ENCODE measurements at regions not wholly inside any gene's neighbourhood (a gene's known extent, or its start where the extent isn't known, plus 50 kb on each side); places are given as distances from the start of the nearest gene placed in this dataset.

DNA sequence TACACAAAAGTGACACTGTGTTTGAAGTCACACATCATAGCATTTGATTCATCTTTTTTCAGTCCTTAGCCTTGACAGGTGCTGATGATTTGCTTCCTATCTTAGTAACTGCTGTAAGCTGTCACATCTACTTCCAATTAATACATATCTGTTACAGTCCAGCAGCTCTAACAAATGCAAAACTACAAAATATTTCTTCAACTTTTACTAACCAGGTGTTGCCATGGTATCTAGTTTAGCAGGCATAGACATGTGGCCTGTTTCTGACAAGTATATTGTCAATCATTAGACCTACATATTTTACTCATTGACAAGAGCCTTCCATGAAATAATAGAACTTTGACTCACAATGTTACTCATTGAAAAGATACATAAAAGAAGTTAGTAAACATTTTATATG lies 1159.7 kb downstream of the GRIK2 start:
- TF ChIP-seq EP300 (IDR thresholded peaks at IDR 0.05) (no peak), POLR2A (IDR thresholded peaks at IDR 0.05) (no peak), POLR2AphosphoS5 (IDR thresholded peaks at IDR 0.05) (no peak)
- TF ChIP-seq, protein P1, sequence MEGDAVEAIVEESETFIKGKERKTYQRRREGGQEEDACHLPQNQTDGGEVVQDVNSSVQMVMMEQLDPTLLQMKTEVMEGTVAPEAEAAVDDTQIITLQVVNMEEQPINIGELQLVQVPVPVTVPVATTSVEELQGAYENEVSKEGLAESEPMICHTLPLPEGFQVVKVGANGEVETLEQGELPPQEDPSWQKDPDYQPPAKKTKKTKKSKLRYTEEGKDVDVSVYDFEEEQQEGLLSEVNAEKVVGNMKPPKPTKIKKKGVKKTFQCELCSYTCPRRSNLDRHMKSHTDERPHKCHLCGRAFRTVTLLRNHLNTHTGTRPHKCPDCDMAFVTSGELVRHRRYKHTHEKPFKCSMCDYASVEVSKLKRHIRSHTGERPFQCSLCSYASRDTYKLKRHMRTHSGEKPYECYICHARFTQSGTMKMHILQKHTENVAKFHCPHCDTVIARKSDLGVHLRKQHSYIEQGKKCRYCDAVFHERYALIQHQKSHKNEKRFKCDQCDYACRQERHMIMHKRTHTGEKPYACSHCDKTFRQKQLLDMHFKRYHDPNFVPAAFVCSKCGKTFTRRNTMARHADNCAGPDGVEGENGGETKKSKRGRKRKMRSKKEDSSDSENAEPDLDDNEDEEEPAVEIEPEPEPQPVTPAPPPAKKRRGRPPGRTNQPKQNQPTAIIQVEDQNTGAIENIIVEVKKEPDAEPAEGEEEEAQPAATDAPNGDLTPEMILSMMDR (IDR thresholded peaks at IDR 0.05), result no peak
